ENCODE measurements at regions not wholly inside any gene's neighbourhood (a gene's known extent, or its start where the extent isn't known, plus 50 kb on each side); places are given as distances from the start of the nearest gene placed in this dataset.
"Not testable (repeated sequence)": the region's sequence is repeated elsewhere in the genome, so short reads cannot be mapped to it uniquely, and the experiment has no call there.

- no peak for DNase-seq
Observed at GRCh38 chr2:126270587-126270986, 385.4 kb upstream of the GYPC start.

DNA sequence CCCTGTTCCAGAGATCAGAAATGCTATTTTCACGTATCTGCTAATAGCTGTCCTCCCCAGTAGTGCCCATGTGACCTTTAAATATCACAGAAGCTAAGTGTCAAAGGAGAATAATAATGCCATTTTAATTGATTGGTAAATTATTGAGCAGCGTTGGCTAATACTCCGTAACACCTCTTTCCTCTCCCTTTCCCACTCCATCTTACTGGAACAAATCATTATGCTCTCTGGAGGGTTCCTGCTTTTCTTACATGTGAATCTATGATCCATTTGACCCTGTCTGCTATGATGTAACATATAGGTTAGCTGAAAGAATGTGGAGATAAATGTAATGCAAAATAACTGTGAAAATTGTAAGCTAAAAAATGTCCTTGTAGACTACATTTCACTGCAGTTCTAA lies 383.6 kb upstream of the GYPC start:
- no peak for DNase-seq

- DNase-seq: no peak
Observed at GRCh38 chr2:126275098-126275497, 380.9 kb upstream of the GYPC start.

DNA sequence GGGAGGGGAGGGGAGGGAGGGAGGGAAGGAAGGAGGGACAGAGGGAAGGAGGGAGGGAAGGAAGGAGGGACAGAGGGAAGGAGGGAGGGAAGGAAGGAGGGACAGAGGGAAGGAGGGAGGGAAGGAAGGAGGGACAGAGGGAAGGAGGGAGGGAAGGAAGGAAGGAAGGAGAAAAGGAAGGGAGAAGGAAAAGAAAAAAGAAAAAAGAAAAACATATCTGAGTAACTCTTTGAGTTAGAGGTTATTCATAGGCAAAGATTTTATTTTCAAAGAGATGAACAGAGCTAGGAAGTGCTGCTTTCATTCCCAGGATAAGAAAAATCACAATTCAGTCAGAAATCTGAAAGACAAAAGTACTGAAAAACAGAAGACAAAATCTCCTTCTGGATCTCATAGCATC lies 379.7 kb upstream of the GYPC start:
- not testable (repeated sequence) for DNase-seq

DNA sequence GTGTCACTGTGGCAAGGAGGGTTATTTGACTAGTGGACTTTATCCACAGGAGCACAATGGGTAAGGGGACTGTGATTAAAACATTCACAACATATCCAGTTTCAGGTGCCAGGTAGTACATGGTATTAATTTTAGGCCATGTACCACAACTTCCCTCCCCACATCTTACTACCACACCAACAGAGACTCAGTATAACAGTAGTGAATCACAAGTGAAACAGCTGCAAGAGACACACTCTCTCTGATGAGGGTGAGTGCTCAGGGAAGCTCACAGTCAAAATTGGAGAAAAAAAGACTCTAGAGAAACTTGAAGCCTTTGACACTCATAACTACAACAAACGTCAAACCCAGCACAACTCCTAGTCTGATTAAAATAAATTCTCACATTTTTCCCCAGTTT lies 367.6 kb upstream of the GYPC start:
- no peak for DNase-seq

DNA sequence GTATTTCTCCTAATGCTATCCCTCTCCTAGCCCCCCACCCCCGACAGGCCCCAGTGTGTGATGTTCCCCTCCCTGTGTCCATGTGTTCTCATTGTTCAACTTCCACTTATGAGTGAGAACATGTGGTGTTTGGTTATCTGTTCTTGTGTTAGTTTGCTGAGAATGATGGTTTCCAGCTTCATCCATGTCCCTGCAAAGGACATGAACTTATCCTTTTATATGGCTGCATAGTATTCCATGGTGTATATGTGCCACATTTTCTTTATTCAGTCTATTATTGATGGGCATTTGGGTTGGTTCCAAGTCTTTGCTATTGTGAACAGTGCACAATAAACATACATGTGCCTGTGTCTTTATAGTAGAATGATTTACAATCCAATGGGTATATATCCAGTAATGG lies 362.0 kb upstream of the GYPC start:
- DNase-seq: not testable (repeated sequence)

DNA sequence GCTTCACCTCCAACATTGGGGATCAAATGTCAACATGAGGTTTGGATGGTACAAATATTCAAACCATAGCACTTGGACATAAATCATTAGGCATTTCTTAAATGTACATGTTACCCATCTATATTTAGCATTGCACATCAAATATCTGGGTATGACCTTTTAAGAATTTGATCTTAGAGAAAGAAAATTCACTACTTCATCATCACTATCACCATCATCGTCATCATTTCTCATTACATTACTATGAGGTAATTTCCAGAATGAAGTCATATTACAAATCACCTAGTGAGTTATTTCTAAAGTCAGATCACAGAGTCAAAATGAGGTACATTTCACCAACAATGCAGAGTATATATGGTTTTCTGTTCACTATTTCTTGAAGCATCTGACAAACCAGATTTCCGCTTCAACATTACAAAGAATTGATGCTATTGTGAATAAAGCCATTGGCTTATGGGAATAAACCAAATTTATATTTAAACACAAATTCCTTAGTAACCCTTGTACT lies 356.4 kb upstream of the GYPC start:
- DNase-seq: no peak

GRCh38 chr2:126300348-126300747 lies 355.6 kb upstream of the GYPC start:
- no peak for DNase-seq

GRCh38 chr2:126302043-126302442 lies 353.9 kb upstream of the GYPC start:
- no peak for DNase-seq

GRCh38 chr2:126303113-126303512 lies 352.8 kb upstream of the GYPC start:
- no peak for DNase-seq

GRCh38 chr2:126304154-126304553 lies 351.8 kb upstream of the GYPC start:
- DNase-seq: no peak

GRCh38 chr2:126306539-126306938 lies 349.4 kb upstream of the GYPC start:
- DNase-seq: no peak

GRCh38 chr2:126307740-126308139 lies 348.2 kb upstream of the GYPC start:
- no peak for DNase-seq

- no peak for DNase-seq
Observed at GRCh38 chr2:126309185-126309584, 346.8 kb upstream of the GYPC start.

- DNase-seq: no peak
Observed at GRCh38 chr2:126312579-126312978, 343.4 kb upstream of the GYPC start.

- no peak for DNase-seq
Observed at GRCh38 chr2:126315828-126316227, 340.1 kb upstream of the GYPC start.

DNA sequence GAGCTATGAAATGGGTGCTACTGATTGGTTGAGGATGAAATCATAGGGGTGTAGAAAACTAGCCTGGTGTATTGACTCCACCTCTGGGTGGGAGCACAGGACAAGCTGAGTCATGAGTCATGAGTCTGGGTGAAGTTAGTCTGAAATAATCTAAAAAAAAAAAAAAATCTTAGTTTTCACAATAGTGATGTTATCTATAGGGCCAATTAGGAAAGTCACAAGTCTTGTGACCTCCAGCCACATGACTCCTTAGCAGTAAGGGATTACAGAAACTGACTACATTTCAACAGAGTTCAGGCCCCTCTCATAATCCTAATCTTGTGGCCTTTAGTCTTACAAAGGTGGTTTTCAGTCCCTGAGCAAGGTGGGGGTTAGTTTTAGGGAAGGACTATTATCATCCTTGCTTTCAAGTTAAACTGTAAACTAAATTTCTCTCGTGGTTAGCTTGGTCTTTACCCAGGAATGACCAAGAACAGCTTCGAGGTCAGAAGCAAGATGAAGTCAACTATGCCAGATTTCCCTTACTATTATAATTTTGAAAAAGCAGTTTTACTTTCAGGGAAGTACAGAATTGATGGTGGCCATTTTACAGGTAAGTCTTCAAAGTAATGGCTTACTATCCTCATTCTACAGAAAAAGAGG lies 338.0 kb upstream of the GYPC start:
- DNase-seq: peak; percentile 39

GRCh38 chr2:126322342-126322741 lies 333.6 kb upstream of the GYPC start:
- DNase-seq: peak; percentile 45

DNA sequence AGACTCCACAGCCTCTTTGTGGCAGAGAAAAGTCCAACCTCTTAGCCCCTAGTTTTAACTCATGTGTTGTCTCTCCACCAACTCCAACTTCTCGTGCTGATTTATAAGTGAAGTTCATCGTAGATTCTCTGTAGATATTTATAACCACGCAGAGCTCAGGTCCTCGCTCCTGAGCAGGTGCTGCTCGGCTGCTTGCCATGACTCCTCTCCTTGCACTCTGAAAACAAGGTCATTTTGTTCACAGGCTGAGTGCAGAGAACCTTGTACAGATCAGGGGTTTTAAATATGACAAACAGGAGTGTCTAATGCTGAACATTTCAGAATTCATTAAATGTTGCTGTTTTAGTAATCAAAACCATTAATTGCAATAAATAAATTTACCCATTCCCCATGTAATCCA lies 330.8 kb upstream of the GYPC start:
- DNase-seq: no peak

GRCh38 chr2:126329173-126329572 lies 326.8 kb upstream of the GYPC start:
- no peak for DNase-seq

DNA sequence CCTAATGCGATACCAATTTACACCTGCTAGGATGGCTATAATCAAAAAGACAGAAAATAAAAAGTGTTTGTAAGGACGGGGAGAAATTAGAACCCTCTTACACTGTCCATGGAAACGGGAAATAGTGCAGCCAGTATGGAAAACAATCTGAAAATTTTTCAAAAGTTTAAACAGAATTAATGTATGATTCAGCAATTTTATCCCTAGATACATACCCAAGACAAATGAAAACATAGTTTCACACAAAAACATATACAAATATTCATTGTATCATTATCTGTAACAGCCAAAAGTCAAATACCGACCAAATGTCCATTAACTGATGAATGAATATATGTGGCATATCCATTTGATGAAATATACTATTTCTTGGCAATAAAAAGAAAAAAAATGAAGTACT lies 313.5 kb upstream of the GYPC start:
- DNase-seq: no peak

- no peak for DNase-seq
Observed at GRCh38 chr2:126343136-126343535, 312.8 kb upstream of the GYPC start.

- peak; percentile 29 for DNase-seq
Observed at GRCh38 chr2:126344493-126344892, 311.5 kb upstream of the GYPC start.

DNA sequence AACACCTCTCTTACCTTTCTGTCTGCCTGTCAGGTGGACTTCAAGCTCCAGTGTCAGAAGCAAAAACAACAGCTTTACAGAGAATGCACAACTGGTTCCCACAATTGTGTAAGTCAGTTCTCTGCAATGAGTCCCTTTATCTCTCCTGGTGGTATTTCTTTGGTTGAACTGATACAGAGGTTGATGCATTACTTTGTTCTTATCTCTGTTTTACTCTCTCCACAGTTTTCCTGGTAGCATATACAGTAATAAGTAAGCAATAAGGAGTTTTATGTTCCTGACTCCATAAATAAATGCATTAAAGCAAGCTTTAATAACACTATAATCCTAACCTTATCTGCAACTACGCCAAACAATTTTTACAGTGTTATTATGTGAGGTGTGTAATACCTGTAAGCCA lies 310.3 kb upstream of the GYPC start:
- DNase-seq: no peak

GRCh38 chr2:126356631-126357030 lies 299.3 kb upstream of the GYPC start:
- DNase-seq: peak; percentile 60

Measured in suppressor macrophage treated with lipopolysaccharide for 4 hours (primary cell).